ENCODE measurements at regions not wholly inside any gene's neighbourhood (a gene's known extent, or its start where the extent isn't known, plus 50 kb on each side); places are given as distances from the start of the nearest gene placed in this dataset.

DNA sequence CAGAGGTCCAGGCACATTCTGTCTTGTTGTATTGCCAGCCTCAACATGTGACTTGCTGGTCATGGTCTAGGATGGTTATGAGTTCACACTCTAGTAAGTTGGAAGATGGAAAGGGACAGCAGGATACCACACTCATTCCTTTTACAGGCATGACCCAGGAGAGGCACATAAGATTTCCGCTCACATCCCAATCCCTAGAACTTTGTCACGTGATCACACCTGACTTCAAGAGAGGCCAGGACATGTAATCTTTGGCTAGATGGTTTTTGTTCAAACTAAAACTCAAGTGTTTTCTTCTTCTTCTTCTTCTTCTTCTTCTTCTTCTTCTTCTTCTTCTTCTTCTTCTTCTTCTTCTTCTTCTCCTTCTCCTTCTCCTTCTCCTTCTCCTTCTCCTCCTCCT is 53.4 kb upstream of the ARX start:
- TF ChIP-seq POLR2A (IDR thresholded peaks at IDR 0.05) (no peak), POLR2AphosphoS5 (IDR thresholded peaks at IDR 0.05; ENCODE audit: insufficient read depth in 1 of 2, low read depth in 1 of 2) (no peak)
- TF ChIP-seq, protein P1, sequence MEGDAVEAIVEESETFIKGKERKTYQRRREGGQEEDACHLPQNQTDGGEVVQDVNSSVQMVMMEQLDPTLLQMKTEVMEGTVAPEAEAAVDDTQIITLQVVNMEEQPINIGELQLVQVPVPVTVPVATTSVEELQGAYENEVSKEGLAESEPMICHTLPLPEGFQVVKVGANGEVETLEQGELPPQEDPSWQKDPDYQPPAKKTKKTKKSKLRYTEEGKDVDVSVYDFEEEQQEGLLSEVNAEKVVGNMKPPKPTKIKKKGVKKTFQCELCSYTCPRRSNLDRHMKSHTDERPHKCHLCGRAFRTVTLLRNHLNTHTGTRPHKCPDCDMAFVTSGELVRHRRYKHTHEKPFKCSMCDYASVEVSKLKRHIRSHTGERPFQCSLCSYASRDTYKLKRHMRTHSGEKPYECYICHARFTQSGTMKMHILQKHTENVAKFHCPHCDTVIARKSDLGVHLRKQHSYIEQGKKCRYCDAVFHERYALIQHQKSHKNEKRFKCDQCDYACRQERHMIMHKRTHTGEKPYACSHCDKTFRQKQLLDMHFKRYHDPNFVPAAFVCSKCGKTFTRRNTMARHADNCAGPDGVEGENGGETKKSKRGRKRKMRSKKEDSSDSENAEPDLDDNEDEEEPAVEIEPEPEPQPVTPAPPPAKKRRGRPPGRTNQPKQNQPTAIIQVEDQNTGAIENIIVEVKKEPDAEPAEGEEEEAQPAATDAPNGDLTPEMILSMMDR (IDR thresholded peaks at IDR 0.05), result no peak

Data from vagina (tissue), 2 donors.